A673 (cell line): ENCODE measurements at regions not wholly inside any gene's neighbourhood (a gene's known extent, or its start where the extent isn't known, plus 50 kb on each side); places are given as distances from the start of the nearest gene placed in this dataset.

Source experiments
- BruUV-seq: library from RNA; stranded (reverse); fragments of 400-500 nt; replicated peaks from 2 replicates; lab custom pipeline; 2021; lab: Mats Ljungman, UMichigan
- CTCF ChIA-PET: fragments of 300-600 bp; sonication (Branson Sonifier 250); formaldehyde crosslinking; loops from one replicate; lab custom pipeline; 2022; ENCODE audit warnings: antibody characterized with exemption; lab: Charles Lee
- POLR2A ChIA-PET: fragments of 300-600 bp; sonication (Branson Sonifier 250); formaldehyde crosslinking; loops from one replicate; lab custom pipeline; 2022; ENCODE audit warnings: antibody characterized with exemption; ENCODE audit not compliant: low non-redundant PET; lab: Charles Lee
- DNase-seq: peaks from one replicate; pipeline ENCODE4 v3.0.0-alpha.2; 2015; ENCODE audit warnings: low spot score
- H3K27ac ChIP-seq: fragments of 200-600 bp; sonication (generic); 2 replicates; pipeline ENCODE4 v1.5.1; 2016; ENCODE audit warnings: mixed run types, low read depth, mild to moderate bottlenecking, mixed read lengths, antibody characterized with exemption, low read length; ENCODE audit not compliant: poor library complexity, severe bottlenecking
- H3K27me3 ChIP-seq: fragments of 200-600 bp; sonication (generic); replicated peaks from 2 replicates; pipeline ENCODE4 v1.6.1; 2017; ENCODE audit warnings: mixed run types, low read depth, mild to moderate bottlenecking, mixed read lengths, antibody characterized with exemption, low read length; ENCODE audit not compliant: insufficient read depth, poor library complexity
- H3K36me3 ChIP-seq: fragments of 200-600 bp; sonication (generic); 2 replicates; pipeline ENCODE4 v1.6.1; 2016; ENCODE audit warnings: mixed run types, mild to moderate bottlenecking, mixed read lengths, antibody characterized with exemption, low read length; ENCODE audit not compliant: insufficient read depth, poor library complexity, severe bottlenecking
- H3K4me1 ChIP-seq: fragments of 200-600 bp; sonication (generic); 2 replicates; pipeline ENCODE4 v1.6.1; 2017; ENCODE audit warnings: mixed run types, mild to moderate bottlenecking, mixed read lengths, antibody characterized with exemption, low read length; ENCODE audit not compliant: insufficient read depth, poor library complexity, severe bottlenecking
- H3K4me3 ChIP-seq: fragments of 200-600 bp; sonication (generic); 2 replicates; pipeline ENCODE4 v1.5.1; 2016; ENCODE audit warnings: low read depth, mixed run types, mild to moderate bottlenecking, mixed read lengths, low read length; ENCODE audit not compliant: poor library complexity, severe bottlenecking
- H3K9me3 ChIP-seq: fragments of 200-600 bp; sonication (generic); 2 replicates; pipeline ENCODE4 v1.6.1; 2016; ENCODE audit warnings: mixed run types, low read depth, mild to moderate bottlenecking, mixed read lengths, antibody characterized with exemption, low read length; ENCODE audit not compliant: poor library complexity, severe bottlenecking
- EZH2 ChIP-seq: fragments of 200-600 bp; sonication (generic); IDR thresholded peaks from 2 replicates; pipeline ENCODE4 v1.6.1; 2017; ENCODE audit warnings: borderline replicate concordance, low read depth, mild to moderate bottlenecking, mixed read lengths, antibody characterized with exemption, low read length; ENCODE audit not compliant: poor library complexity, severe bottlenecking
- intact Hi-C: fragments of 100-400 bp; cut with micrococcal nuclease; formaldehyde crosslinking; loops from one replicate; pipeline ENCODE4 v1.10.0; 2022; ENCODE audit not compliant: unreplicated experiment
- TF ChIP-seq, protein P1 (sequence below): fragments of 300-800, 200-600 bp; sonication (generic); conservative IDR thresholded peaks from 2 replicates; pipeline ENCODE4 v1.5.1; 2017; ENCODE audit warnings: low read depth, mild to moderate bottlenecking, antibody characterized with exemption, low read length, moderate library complexity, mixed read lengths

DNA sequence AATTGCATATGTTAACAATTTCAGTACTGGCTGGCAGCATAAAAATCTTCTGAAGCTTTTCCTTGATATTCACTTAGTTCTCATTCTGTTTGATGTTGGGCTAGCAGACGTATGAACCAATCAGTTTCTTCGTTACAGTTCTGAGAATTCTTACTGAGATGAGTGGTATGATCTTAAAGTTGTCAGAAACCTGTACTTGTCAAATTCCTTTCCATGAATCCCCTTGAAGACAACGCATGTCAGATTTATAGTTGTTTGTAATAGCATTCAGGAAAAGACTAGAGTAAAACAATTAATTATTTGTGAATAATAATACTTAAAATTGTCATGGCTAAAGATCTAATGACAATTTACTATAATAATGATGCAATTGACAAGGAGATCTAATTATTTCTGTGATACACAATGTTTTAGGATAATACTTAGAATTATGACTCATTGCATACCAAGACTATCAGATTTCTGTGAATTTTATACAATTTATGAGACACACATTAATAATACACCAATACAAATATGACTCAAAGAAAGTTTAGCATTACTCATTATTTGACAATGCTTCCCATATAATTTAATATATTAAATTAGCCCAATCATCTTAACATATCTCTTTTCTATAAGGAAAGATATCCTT is 447.2 kb downstream of the RFC3 start:
- Histone ChIP-seq H3K36me3 (no peaks in the 10 kb centered on the region), H3K4me3 (no peak overlapping the region), H3K27ac (no peak overlapping the region), H3K4me1 (no peaks in the 10 kb centered on the region), H3K9me3 (no peaks in the 10 kb centered on the region), H3K27me3 (no peaks in the 10 kb centered on the region)
- POLR2A ChIA-PET: no interaction called here
- no peak for DNase-seq
- intact Hi-C loops: no loop called here
- CTCF ChIA-PET: no interaction called here
- BruUV-seq: no TSS peak
- TF ChIP-seq EZH2: no peak
- TF ChIP-seq, protein P1, sequence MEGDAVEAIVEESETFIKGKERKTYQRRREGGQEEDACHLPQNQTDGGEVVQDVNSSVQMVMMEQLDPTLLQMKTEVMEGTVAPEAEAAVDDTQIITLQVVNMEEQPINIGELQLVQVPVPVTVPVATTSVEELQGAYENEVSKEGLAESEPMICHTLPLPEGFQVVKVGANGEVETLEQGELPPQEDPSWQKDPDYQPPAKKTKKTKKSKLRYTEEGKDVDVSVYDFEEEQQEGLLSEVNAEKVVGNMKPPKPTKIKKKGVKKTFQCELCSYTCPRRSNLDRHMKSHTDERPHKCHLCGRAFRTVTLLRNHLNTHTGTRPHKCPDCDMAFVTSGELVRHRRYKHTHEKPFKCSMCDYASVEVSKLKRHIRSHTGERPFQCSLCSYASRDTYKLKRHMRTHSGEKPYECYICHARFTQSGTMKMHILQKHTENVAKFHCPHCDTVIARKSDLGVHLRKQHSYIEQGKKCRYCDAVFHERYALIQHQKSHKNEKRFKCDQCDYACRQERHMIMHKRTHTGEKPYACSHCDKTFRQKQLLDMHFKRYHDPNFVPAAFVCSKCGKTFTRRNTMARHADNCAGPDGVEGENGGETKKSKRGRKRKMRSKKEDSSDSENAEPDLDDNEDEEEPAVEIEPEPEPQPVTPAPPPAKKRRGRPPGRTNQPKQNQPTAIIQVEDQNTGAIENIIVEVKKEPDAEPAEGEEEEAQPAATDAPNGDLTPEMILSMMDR: no peak

DNA sequence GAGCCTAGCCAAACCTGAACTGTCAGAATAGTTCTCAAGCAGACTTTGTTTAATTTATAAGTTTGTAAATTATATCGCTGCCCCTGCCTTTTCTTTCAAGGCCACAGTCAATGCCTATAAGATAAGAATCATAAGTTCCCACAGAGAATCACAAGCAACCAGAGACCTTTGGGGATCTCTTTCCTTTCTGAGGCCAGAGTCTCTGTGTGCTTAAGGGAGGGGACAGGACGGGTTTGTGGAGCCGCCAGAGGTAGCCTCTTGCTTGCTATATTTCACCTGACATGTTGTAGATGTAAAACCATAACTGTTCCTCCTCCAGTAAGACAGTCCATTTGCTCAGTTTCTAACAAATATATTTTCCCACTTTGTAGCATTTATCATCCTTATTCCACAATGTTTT is 458.8 kb downstream of the RFC3 start:
- no TSS peak for BruUV-seq
- no peak for DNase-seq
- TF ChIP-seq, protein P1: no peak
- TF ChIP-seq EZH2: no peak
- CTCF ChIA-PET: no interaction called here
- POLR2A ChIA-PET: no interaction called here
- no peaks in the 10 kb centered on the region for H3K27me3 ChIP-seq
- H3K36me3 ChIP-seq: no peaks in the 10 kb centered on the region
- H3K27ac ChIP-seq: no peak overlapping the region
- intact Hi-C loops: no loop called here
- no peak overlapping the region for H3K4me3 ChIP-seq
- H3K9me3 ChIP-seq: no peaks in the 10 kb centered on the region
- no peaks in the 10 kb centered on the region for H3K4me1 ChIP-seq

DNA sequence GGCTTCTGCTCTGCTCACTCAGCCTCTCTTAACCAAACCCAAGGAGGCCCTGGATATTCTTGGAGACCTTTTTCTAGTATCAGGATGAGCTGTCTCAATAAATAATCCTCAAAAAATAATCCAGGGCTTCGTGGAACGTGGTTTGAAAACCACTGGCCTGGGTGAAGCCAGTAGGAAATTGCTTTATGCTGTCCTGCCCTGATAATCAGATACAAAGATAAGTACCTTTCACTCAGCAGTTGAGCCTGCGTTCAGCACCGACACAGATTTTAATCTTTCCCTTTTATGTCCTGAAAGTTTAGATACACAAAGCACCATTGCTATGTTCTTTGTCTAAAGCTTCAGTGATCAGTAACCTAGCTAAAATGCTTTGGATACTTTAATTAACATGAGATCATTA is 460.0 kb downstream of the RFC3 start:
- Histone ChIP-seq H3K9me3 (no peaks in the 10 kb centered on the region), H3K36me3 (no peaks in the 10 kb centered on the region), H3K27me3 (no peaks in the 10 kb centered on the region), H3K27ac (no peak overlapping the region), H3K4me3 (no peak overlapping the region), H3K4me1 (no peaks in the 10 kb centered on the region)
- no TSS peak for BruUV-seq
- TF ChIP-seq EZH2: no peak
- TF ChIP-seq, protein P1: no peak
- ChIA-PET CTCF (no interaction called here), POLR2A (no interaction called here)
- DNase-seq: no peak
- intact Hi-C loops: no loop called here
